ENCODE measurements at regions not wholly inside any gene's neighbourhood (a gene's known extent, or its start where the extent isn't known, plus 50 kb on each side); places are given as distances from the start of the nearest gene placed in this dataset.

DNA sequence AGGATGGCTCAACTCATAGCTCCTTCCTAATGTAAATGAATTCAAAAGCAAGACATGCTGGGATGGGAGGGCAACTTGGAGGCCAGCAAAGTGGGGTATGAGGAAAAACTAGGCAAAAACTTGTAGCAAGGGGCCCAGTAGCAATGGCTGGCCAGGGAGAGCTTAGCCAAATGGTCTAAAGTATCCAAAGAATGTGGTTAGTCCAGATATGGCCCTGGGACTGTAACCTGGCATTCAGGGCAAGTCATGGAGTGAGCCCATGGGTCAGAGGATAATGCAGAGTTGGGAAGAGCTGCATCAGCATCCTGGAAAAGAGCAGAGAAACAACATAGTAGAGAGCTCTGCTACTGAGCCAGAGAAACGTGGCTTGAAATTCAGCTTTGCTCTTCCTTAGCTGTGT is 191.7 kb downstream of the SUCLA2 start:
- TF ChIP-seq, protein P1, sequence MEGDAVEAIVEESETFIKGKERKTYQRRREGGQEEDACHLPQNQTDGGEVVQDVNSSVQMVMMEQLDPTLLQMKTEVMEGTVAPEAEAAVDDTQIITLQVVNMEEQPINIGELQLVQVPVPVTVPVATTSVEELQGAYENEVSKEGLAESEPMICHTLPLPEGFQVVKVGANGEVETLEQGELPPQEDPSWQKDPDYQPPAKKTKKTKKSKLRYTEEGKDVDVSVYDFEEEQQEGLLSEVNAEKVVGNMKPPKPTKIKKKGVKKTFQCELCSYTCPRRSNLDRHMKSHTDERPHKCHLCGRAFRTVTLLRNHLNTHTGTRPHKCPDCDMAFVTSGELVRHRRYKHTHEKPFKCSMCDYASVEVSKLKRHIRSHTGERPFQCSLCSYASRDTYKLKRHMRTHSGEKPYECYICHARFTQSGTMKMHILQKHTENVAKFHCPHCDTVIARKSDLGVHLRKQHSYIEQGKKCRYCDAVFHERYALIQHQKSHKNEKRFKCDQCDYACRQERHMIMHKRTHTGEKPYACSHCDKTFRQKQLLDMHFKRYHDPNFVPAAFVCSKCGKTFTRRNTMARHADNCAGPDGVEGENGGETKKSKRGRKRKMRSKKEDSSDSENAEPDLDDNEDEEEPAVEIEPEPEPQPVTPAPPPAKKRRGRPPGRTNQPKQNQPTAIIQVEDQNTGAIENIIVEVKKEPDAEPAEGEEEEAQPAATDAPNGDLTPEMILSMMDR (IDR thresholded peaks at IDR 0.05; ENCODE audit: low read depth, low read length, missing input control) = no peak
- TF ChIP-seq SP1 (IDR thresholded peaks at IDR 0.05) (no peak), JUND (IDR thresholded peaks at IDR 0.05) (no peak), RXRA (IDR thresholded peaks at IDR 0.05) (no peak), GABPA (IDR thresholded peaks at IDR 0.05 in 1 of 2, conservative IDR thresholded peaks at IDR 0.05 in 1 of 2) (no peak)
- TF ChIP-seq, protein P2, sequence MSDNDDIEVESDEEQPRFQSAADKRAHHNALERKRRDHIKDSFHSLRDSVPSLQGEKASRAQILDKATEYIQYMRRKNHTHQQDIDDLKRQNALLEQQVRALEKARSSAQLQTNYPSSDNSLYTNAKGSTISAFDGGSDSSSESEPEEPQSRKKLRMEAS (IDR thresholded peaks at IDR 0.05) = no peak
- TF ChIP-seq, protein P3, sequence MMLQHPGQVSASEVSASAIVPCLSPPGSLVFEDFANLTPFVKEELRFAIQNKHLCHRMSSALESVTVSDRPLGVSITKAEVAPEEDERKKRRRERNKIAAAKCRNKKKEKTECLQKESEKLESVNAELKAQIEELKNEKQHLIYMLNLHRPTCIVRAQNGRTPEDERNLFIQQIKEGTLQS (IDR thresholded peaks at IDR 0.05) = no peak
